Endothelial cell of umbilical vein (primary cell): ENCODE measurements at regions not wholly inside any gene's neighbourhood (a gene's known extent, or its start where the extent isn't known, plus 50 kb on each side); places are given as distances from the start of the nearest gene placed in this dataset.

Source experiments
- CTCF ChIP-seq, 2 donors: IDR thresholded peaks; 1 replicate in 1 of 2; 2 replicates in 1 of 2; pipeline ENCODE4 v1.5.1; 2011; ENCODE audit warnings: low read length in 2 of 2, mild to moderate bottlenecking in 2 of 2, moderate library complexity in 2 of 2, control low read depth in 1 of 2, inconsistent platforms in 1 of 2, low read depth in 1 of 2; ENCODE audit not compliant: insufficient read depth in 1 of 2; ENCODE audit errors: extremely low read depth in 1 of 2
- EZH2 ChIP-seq: IDR thresholded peaks from 2 replicates; pipeline ENCODE4 v1.6.1; 2012; ENCODE audit warnings: borderline replicate concordance, low read depth, mild to moderate bottlenecking, moderate library complexity, low read length, inconsistent platforms; ENCODE audit not compliant: severe bottlenecking
- FOS ChIP-seq: IDR thresholded peaks from 2 replicates; pipeline ENCODE4 v1.6.1; 2011; ENCODE audit warnings: mild to moderate bottlenecking, low read length, moderate library complexity, borderline replicate concordance; ENCODE audit not compliant: insufficient read depth
- JUN ChIP-seq: IDR thresholded peaks from 2 replicates; pipeline ENCODE4 v1.6.1; 2011; ENCODE audit warnings: borderline replicate concordance, low read depth; ENCODE audit not compliant: insufficient read length, insufficient read depth
- MAX ChIP-seq: IDR thresholded peaks from 2 replicates; pipeline ENCODE4 v1.6.1; 2011; ENCODE audit not compliant: insufficient read depth, insufficient read length
- MYC ChIP-seq: IDR thresholded peaks from one replicate; pipeline ENCODE4 v1.6.1; 2011; ENCODE audit warnings: mild to moderate bottlenecking, low read depth, low read length
- POLR2A ChIP-seq: IDR thresholded peaks from 2 replicates; pipeline ENCODE4 v1.6.1; 2012; ENCODE audit warnings: low read depth, mild to moderate bottlenecking, control low read depth, low read length
- POLR2AphosphoS5 ChIP-seq: IDR thresholded peaks from 2 replicates; pipeline ENCODE4 v1.6.1; 2012; ENCODE audit warnings: low read depth, mild to moderate bottlenecking, control low read depth, low read length, moderate library complexity; ENCODE audit not compliant: insufficient read depth

DNA sequence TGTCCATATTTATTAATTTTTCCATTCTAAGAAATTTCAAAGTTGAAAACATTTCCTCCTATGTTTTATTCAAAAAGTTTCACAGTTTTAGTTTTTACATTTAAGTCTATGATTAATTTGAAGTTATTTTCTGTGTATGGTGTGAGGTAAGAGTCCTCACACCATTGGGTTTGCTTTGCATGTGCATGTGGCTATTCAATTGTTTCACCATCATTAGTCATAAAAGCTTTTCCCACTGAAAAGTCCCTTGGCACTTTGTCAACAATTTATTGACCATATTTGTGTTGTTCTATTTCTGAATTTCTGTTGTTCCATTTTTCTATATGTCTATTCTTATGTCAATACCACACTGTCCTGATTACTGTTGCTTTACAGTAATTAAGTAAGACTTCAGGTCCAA, 186.5 kb downstream of the KIF18A start:
- TF ChIP-seq CTCF (IDR thresholded peaks at IDR 0.05; ENCODE audit: extremely low read depth in 1 of 2, insufficient read depth in 1 of 2, low read depth in 1 of 2, low read length in 2 of 2) (no peak), POLR2AphosphoS5 (no peak), POLR2A (no peak), FOS (no peak), EZH2 (no peak), MYC (no peak), JUN (no peak), MAX (no peak)
